Nephron (organoid): ENCODE measurements at regions not wholly inside any gene's neighbourhood (a gene's known extent, or its start where the extent isn't known, plus 50 kb on each side); places are given as distances from the start of the nearest gene placed in this dataset.

ENCODE experiments used
- H3K27ac Mint-ChIP-seq, 3 experiments: 2 replicates each; pipeline ENCODE4 v1.8.0; 2020; ENCODE audit warnings: mixed read lengths in 3 of 3, mild to moderate bottlenecking in 2 of 3, moderate library complexity in 1 of 3
- H3K27me3 Mint-ChIP-seq: 2 replicates; pipeline ENCODE4 v1.8.0; 2021; ENCODE audit warnings: low read depth, mild to moderate bottlenecking, moderate library complexity, mixed read lengths
- H3K36me3 Mint-ChIP-seq: 2 replicates; pipeline ENCODE4 v1.8.0; 2020; ENCODE audit warnings: low read depth, mixed read lengths
- H3K4me1 Mint-ChIP-seq: 2 replicates; pipeline ENCODE4 v1.8.0; 2020; ENCODE audit warnings: mixed read lengths
- H3K4me3 Mint-ChIP-seq, 3 experiments: 2 replicates each; pipeline ENCODE4 v1.8.0; 2020; ENCODE audit warnings: mild to moderate bottlenecking in 3 of 3, mixed read lengths in 3 of 3, moderate library complexity in 2 of 3
- H3K9me3 Mint-ChIP-seq: 2 replicates; pipeline ENCODE4 v1.8.0; 2020; ENCODE audit warnings: mixed read lengths
- CTCF ChIP-seq, 3 experiments: fragments of 200-600 bp; sonication (generic); IDR thresholded peaks; one replicate each; pipeline ENCODE4 v1.5.0; 2021; ENCODE audit warnings: antibody characterized with exemption in 3 of 3; ENCODE audit not compliant: unreplicated experiment in 3 of 3

DNA sequence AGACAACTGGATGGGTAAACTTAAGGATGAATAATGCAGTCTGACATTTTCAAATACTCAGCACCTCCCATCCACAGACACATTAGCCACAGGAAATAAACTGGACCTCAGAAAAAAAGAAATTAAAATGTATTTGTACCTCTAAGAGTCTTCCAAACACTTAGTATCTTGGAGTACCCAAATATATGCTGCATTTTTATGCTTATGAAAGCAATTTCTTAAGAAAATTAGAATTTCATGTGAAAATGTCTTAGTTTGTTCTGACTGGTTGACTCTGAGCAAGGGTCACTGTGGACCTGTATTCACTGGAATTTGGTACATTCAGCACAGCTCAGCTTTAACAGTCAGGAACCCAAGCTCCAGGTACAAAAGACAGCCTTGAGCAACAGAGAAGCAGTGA, 216.2 kb upstream of the UBE2E2 start:
- H3K27ac Mint-ChIP-seq = peak overlapping the region in 2 of 3 experiments; percentile 59 to 90
- TF ChIP-seq CTCF (IDR thresholded peaks at IDR 0.05; ENCODE audit: unreplicated experiment in 3 of 3) = no peak
- H3K27me3 Mint-ChIP-seq = peaks cover 6% of the 10 kb centered on the region
- H3K36me3 Mint-ChIP-seq = peaks cover 3% of the 10 kb centered on the region
- H3K9me3 Mint-ChIP-seq = peaks cover 10% of the 10 kb centered on the region
- H3K4me3 Mint-ChIP-seq = no peak overlapping the region
- peaks cover 17% of the 10 kb centered on the region for H3K4me1 Mint-ChIP-seq

DNA sequence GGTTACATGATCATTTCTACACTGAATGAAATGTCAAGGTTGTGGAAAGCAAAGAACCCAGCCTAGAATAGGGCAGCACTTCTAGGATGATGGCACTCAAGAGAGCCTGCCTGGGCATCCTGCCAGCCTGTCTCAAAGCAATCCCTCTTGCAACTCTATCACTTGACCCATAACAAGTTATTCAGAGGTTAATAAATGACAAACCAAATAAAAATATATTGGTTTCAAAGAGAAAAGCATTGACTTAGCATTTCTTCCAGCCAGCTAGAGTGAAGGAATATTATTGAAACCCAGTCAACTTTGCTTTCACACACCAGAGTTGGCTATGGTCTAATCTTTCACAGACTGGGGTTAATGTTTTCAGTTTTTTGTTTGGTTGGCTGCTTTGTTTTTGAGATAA, 214.6 kb upstream of the UBE2E2 start:
- TF ChIP-seq CTCF (IDR thresholded peaks at IDR 0.05; ENCODE audit: unreplicated experiment in 3 of 3) = no peak
- H3K27me3 Mint-ChIP-seq = peaks cover 6% of the 10 kb centered on the region
- peak overlapping the region; percentile 80 to 97 (median 90) for H3K27ac Mint-ChIP-seq
- peaks cover 9% of the 10 kb centered on the region for H3K4me1 Mint-ChIP-seq
- peaks cover 3% of the 10 kb centered on the region for H3K36me3 Mint-ChIP-seq
- H3K9me3 Mint-ChIP-seq = peaks cover 10% of the 10 kb centered on the region
- no peak overlapping the region for H3K4me3 Mint-ChIP-seq

GRCh38 chr3:22989716-22990115, 213.4 kb upstream of the UBE2E2 start:
- peaks cover 6% of the 10 kb centered on the region for H3K27me3 Mint-ChIP-seq
- no peak overlapping the region for H3K4me3 Mint-ChIP-seq
- no peak for TF ChIP-seq CTCF (IDR thresholded peaks at IDR 0.05; ENCODE audit: unreplicated experiment in 3 of 3)
- H3K36me3 Mint-ChIP-seq = peaks cover 3% of the 10 kb centered on the region
- H3K27ac Mint-ChIP-seq = peak overlapping the region in 2 of 3 experiments; percentile 90 to 97
- peaks cover 10% of the 10 kb centered on the region for H3K9me3 Mint-ChIP-seq
- H3K4me1 Mint-ChIP-seq = peaks cover 14% of the 10 kb centered on the region

DNA sequence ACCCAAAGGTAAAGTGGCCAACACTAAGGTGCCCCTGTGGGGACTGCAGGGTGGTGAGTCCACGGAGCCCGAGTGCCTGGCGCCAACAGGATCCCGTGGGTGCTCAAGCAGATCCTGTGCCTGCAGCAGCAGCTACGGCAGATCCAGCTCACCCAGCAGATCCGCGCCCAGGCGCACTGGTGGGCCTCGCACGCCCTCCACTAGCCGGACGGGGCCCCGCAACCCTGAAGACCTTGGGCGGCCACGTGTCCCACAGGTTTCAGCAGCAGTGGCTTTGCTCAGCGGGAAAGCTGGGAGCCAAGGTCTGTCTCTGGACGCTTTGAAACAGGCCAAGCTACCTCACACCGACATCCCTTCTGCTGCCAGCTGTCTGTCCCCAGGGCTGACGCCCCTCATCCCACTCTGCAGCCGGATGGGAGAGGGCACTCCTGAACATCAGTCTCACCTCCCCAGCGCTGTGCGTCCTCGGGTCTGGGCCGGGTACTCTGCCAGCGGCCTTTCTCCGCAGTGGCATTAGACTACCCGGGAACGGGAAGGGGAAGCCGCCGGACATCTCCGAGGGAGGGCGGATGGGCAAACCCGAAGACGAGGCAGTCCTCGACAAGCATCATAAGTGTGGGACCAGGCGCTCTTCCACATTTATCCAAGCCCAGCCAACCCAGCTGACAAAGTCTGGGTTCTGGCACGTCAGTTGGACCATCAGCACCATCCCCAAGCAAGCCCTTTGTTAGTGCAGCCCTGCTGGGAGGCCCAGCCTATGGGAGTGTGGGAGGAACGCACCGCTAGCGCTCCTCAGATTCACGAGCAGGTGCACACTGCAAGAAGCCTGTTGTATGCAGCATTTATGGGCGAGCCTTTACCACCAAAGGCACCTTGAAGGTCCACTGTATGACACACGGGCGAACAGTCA, 212.6 kb upstream of the UBE2E2 start:
- Mint-ChIP-seq H3K36me3 (peaks cover 3% of the 10 kb centered on the region), H3K27me3 (peaks cover 6% of the 10 kb centered on the region), H3K4me1 (peaks cover 15% of the 10 kb centered on the region), H3K27ac (no peak overlapping the region), H3K9me3 (peaks cover 5% of the 10 kb centered on the region), H3K4me3 (no peak overlapping the region)
- no peak for TF ChIP-seq CTCF (IDR thresholded peaks at IDR 0.05; ENCODE audit: unreplicated experiment in 3 of 3)

GRCh38 chr3:22994781-22995180, 208.3 kb upstream of the UBE2E2 start:
- no peak for TF ChIP-seq CTCF (IDR thresholded peaks at IDR 0.05; ENCODE audit: unreplicated experiment in 3 of 3)
- no peaks in the 10 kb centered on the region for H3K36me3 Mint-ChIP-seq
- H3K4me3 Mint-ChIP-seq = no peak overlapping the region
- no peaks in the 10 kb centered on the region for H3K9me3 Mint-ChIP-seq
- peaks cover 6% of the 10 kb centered on the region for H3K27me3 Mint-ChIP-seq
- H3K27ac Mint-ChIP-seq = peak overlapping the region in 2 of 3 experiments; percentile 30 to 73
- H3K4me1 Mint-ChIP-seq = peaks cover 24% of the 10 kb centered on the region
